ENCODE measurements at regions not wholly inside any gene's neighbourhood (a gene's known extent, or its start where the extent isn't known, plus 50 kb on each side); places are given as distances from the start of the nearest gene placed in this dataset.

DNA sequence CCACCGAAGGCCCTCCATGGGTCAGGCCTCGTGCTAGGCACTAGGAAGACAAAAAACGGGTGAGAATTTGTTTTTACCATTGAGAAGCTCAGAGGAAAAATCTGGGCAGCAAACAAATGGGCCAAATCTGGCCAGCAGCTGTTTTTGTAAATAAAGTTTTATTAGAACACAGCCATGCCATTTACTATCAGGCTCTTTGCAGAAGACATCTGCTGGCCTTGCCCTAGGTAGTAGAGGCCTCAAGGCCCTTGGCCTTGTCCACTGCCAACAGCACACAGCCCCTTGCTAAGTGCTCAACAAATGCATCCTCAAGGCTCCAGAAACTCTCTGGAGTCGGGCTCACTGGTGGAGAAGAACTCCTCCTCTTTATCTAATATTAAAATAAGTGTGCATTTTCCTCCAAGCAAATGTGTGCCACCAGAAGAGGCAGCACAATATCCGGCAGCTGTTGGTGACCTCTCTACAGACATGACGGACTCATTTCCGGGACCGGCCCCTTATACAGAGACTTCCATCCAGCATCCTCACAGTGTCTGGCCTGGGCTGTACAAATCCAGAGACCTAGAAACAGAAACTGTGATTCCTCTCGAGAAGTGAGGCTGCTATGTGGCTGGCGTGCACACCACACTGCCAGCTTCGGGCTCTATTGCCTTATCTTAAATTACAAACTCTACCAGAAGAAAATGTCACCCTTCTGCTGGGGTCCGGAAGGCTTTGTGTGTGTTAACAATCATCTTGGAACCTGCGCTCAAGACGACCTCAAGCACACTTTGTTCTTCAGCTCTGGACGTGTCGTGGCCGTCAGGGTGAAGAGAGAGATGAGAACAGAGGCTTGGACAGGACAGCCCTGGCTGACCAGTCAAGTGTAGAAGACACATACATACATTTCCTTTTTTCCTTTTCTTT is 203.9 kb downstream of the TOMM20 start:
- TF ChIP-seq FEZF1 (tag by site-specific recombination; IDR thresholded peaks at IDR 0.05) (no peak), ZNF776 (tag by site-specific recombination; IDR thresholded peaks at IDR 0.05; ENCODE audit: borderline replicate concordance) (no peak), ZNF664 (tag by site-specific recombination; IDR thresholded peaks at IDR 0.05) (no peak), ZNF146 (tag by site-specific recombination; IDR thresholded peaks at IDR 0.05) (no peak), KLF16 (tag by site-specific recombination; IDR thresholded peaks at IDR 0.05) (no peak), ZNF174 (tag by site-specific recombination; IDR thresholded peaks at IDR 0.05) (no peak), ZNF23 (tag by site-specific recombination; IDR thresholded peaks at IDR 0.05; ENCODE audit: borderline replicate concordance) (no peak), HOXA7 (CRISPR knock-in tag; IDR thresholded peaks at IDR 0.05; ENCODE audit: borderline replicate concordance) (no peak)
- TF ChIP-seq, protein P1, sequence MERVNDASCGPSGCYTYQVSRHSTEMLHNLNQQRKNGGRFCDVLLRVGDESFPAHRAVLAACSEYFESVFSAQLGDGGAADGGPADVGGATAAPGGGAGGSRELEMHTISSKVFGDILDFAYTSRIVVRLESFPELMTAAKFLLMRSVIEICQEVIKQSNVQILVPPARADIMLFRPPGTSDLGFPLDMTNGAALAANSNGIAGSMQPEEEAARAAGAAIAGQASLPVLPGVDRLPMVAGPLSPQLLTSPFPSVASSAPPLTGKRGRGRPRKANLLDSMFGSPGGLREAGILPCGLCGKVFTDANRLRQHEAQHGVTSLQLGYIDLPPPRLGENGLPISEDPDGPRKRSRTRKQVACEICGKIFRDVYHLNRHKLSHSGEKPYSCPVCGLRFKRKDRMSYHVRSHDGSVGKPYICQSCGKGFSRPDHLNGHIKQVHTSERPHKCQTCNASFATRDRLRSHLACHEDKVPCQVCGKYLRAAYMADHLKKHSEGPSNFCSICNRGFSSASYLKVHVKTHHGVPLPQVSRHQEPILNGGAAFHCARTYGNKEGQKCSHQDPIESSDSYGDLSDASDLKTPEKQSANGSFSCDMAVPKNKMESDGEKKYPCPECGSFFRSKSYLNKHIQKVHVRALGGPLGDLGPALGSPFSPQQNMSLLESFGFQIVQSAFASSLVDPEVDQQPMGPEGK (tag by site-specific recombination; IDR thresholded peaks at IDR 0.05), result no peak
- TF ChIP-seq, protein P2, sequence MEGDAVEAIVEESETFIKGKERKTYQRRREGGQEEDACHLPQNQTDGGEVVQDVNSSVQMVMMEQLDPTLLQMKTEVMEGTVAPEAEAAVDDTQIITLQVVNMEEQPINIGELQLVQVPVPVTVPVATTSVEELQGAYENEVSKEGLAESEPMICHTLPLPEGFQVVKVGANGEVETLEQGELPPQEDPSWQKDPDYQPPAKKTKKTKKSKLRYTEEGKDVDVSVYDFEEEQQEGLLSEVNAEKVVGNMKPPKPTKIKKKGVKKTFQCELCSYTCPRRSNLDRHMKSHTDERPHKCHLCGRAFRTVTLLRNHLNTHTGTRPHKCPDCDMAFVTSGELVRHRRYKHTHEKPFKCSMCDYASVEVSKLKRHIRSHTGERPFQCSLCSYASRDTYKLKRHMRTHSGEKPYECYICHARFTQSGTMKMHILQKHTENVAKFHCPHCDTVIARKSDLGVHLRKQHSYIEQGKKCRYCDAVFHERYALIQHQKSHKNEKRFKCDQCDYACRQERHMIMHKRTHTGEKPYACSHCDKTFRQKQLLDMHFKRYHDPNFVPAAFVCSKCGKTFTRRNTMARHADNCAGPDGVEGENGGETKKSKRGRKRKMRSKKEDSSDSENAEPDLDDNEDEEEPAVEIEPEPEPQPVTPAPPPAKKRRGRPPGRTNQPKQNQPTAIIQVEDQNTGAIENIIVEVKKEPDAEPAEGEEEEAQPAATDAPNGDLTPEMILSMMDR (tag by site-specific recombination; IDR thresholded peaks at IDR 0.05), result no peak
- TF ChIP-seq, protein P3, sequence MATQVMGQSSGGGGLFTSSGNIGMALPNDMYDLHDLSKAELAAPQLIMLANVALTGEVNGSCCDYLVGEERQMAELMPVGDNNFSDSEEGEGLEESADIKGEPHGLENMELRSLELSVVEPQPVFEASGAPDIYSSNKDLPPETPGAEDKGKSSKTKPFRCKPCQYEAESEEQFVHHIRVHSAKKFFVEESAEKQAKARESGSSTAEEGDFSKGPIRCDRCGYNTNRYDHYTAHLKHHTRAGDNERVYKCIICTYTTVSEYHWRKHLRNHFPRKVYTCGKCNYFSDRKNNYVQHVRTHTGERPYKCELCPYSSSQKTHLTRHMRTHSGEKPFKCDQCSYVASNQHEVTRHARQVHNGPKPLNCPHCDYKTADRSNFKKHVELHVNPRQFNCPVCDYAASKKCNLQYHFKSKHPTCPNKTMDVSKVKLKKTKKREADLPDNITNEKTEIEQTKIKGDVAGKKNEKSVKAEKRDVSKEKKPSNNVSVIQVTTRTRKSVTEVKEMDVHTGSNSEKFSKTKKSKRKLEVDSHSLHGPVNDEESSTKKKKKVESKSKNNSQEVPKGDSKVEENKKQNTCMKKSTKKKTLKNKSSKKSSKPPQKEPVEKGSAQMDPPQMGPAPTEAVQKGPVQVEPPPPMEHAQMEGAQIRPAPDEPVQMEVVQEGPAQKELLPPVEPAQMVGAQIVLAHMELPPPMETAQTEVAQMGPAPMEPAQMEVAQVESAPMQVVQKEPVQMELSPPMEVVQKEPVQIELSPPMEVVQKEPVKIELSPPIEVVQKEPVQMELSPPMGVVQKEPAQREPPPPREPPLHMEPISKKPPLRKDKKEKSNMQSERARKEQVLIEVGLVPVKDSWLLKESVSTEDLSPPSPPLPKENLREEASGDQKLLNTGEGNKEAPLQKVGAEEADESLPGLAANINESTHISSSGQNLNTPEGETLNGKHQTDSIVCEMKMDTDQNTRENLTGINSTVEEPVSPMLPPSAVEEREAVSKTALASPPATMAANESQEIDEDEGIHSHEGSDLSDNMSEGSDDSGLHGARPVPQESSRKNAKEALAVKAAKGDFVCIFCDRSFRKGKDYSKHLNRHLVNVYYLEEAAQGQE (tag by site-specific recombination; IDR thresholded peaks at IDR 0.05), result no peak

Data from HEK293 (cell line).